ENCODE measurements at regions not wholly inside any gene's neighbourhood (a gene's known extent, or its start where the extent isn't known, plus 50 kb on each side); places are given as distances from the start of the nearest gene placed in this dataset.

DNA sequence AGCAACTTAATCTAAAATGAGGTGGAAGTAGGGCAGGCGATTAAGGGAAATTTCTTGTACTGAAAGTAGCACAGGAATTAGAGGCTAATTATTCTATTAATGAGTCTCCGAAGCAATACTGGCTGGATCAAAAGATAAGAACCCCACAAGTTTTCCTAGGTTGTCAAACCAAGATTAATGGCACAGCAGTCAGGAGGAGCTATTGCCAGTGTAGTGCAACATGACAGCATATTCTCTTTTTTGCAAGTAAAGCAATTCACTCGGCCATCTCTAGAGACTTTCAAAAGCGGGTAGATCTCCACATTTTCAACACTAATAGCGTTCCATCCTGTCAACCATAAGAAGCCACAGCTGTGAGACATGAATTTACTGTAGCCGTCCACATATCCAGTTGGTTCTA lies 81.2 kb downstream of the CYB561 start:
- no peak for DNase-seq (ENCODE audit: extremely low spot score)
- ChIA-PET CTCF (interaction anchor here (1.1 kb wide), 1 partner anchor 41 kb away, joined by 3 read pairs; no protein-coding TSS in a partner anchor), POLR2A (interaction anchor here (0.5 to 1.2 kb wide), 2 partner anchors 9 to 385 kb away, joined by 5 read pairs; no protein-coding TSS in a partner anchor)
- TF ChIP-seq ZNF384 (IDR thresholded peaks at IDR 0.05) (no peak), HDGF (IDR thresholded peaks at IDR 0.05; ENCODE audit: borderline replicate concordance) (no peak), FOXA1 (IDR thresholded peaks at IDR 0.05) (no peak), SP1 (IDR thresholded peaks at IDR 0.05) (no peak), L3MBTL2 (conservative IDR thresholded peaks at IDR 0.05) (no peak), FOXK2 (IDR thresholded peaks at IDR 0.05) (no peak), ELF4 (IDR thresholded peaks at IDR 0.05) (no peak), BHLHE40 (IDR thresholded peaks at IDR 0.05; ENCODE audit: borderline replicate concordance) (no peak), CTBP1 (IDR thresholded peaks at IDR 0.05; ENCODE audit: borderline replicate concordance) (no peak), TARDBP (IDR thresholded peaks at IDR 0.05) (no peak), ARNT (IDR thresholded peaks at IDR 0.05) (no peak), FOXM1 (IDR thresholded peaks at IDR 0.05; ENCODE audit: borderline replicate concordance) (no peak), LEF1 (IDR thresholded peaks at IDR 0.05; ENCODE audit: borderline replicate concordance) (no peak)
- TF ChIP-seq, protein P1, sequence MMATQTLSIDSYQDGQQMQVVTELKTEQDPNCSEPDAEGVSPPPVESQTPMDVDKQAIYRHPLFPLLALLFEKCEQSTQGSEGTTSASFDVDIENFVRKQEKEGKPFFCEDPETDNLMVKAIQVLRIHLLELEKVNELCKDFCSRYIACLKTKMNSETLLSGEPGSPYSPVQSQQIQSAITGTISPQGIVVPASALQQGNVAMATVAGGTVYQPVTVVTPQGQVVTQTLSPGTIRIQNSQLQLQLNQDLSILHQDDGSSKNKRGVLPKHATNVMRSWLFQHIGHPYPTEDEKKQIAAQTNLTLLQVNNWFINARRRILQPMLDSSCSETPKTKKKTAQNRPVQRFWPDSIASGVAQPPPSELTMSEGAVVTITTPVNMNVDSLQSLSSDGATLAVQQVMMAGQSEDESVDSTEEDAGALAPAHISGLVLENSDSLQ (IDR thresholded peaks at IDR 0.05) = no peak

DNA sequence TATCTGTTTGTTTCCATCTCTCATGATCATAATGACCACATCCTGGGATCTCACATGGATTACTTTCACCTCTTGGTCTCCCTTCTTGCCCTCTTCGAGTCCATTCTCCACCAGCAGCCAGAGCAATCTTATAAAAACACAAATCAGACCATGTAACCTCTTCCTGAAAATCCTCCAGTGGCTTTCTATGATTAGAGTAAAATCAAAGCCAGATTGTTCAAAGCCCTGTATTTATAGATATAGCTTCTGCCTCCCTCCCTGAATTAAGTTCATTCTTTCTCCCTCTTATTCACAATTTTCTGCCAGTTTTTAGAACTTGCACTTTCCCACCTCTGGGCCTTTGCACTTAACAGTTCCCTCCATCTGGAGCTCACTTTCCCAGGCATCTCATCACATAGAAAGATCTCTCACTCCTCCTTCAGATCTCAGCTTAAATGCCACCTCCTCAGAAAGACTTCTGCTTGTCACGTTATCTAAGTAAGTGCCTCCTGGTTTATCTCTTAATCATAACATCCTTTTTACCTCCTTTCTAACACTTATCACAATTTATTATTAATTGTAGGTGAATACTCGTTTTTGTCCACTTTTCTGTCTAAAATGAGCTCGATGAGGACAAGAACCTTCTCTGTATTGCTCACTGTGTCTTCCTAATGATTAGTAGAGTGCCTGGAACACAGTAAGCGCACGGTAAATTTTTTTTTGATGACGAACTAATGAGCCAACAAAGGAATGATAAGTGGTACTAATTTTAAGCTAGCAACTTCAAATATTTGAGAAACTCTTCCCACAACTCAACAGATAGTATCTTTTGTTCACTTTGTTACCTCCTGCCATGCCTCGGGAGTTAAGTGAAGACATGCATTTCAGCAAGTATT lies 80.5 kb downstream of the CYB561 start:
- ChIA-PET CTCF (no interaction called here), POLR2A (interaction anchor here (0.5 to 1.2 kb wide), 2 partner anchors 9 to 384 kb away, joined by 5 read pairs; no protein-coding TSS in a partner anchor)
- TF ChIP-seq HDGF (IDR thresholded peaks at IDR 0.05; ENCODE audit: borderline replicate concordance) = no peak
- TF ChIP-seq NFRKB (IDR thresholded peaks at IDR 0.05) = no peak
- TF ChIP-seq, protein P1 (IDR thresholded peaks at IDR 0.05) = no peak
- no peak for TF ChIP-seq FOXK2 (IDR thresholded peaks at IDR 0.05)
- TF ChIP-seq CTBP1 (IDR thresholded peaks at IDR 0.05; ENCODE audit: borderline replicate concordance) = no peak
- TF ChIP-seq TARDBP (IDR thresholded peaks at IDR 0.05) = no peak
- TF ChIP-seq ELF4 (IDR thresholded peaks at IDR 0.05) = no peak
- TF ChIP-seq SUZ12 (IDR thresholded peaks at IDR 0.05) = no peak
- TF ChIP-seq ARNT (IDR thresholded peaks at IDR 0.05) = no peak
- DNase-seq (ENCODE audit: extremely low spot score) = no peak

DNA sequence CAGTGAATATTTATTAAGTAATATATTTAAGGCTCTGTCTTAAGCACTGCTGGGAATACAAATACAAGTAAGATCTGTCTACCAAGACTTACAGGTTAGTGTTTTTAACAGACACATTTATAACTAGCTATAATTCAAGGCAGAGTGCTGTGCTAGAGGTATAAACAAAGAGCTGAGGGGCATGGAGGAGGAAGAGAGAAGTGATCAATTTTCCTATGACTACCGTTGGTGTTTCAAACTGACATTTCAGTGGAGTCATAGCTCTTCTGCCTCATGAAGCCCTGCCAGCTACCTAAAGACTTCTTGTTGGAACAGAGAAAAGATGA lies 79.9 kb downstream of the CYB561 start:
- CTCF ChIA-PET = no interaction called here
- POLR2A ChIA-PET = interaction anchor here (1.2 kb wide), 1 partner anchor 10 kb away, joined by 5 read pairs; no protein-coding TSS in a partner anchor
- no peak for DNase-seq (ENCODE audit: extremely low spot score)
- TF ChIP-seq SP1 (IDR thresholded peaks at IDR 0.05) (no peak), L3MBTL2 (conservative IDR thresholded peaks at IDR 0.05) (no peak), LEF1 (IDR thresholded peaks at IDR 0.05; ENCODE audit: borderline replicate concordance) (no peak), ELF4 (IDR thresholded peaks at IDR 0.05) (no peak), CTBP1 (IDR thresholded peaks at IDR 0.05; ENCODE audit: borderline replicate concordance) (no peak), BHLHE40 (IDR thresholded peaks at IDR 0.05; ENCODE audit: borderline replicate concordance) (no peak), FOXA1 (IDR thresholded peaks at IDR 0.05) (no peak), ZNF384 (IDR thresholded peaks at IDR 0.05) (no peak), SUZ12 (IDR thresholded peaks at IDR 0.05) (no peak), FOXK2 (IDR thresholded peaks at IDR 0.05) (no peak), HDGF (IDR thresholded peaks at IDR 0.05; ENCODE audit: borderline replicate concordance) (no peak), FOXM1 (IDR thresholded peaks at IDR 0.05; ENCODE audit: borderline replicate concordance) (no peak), ARNT (IDR thresholded peaks at IDR 0.05) (no peak), TARDBP (IDR thresholded peaks at IDR 0.05) (no peak), NFRKB (IDR thresholded peaks at IDR 0.05) (no peak)
- TF ChIP-seq, protein P1 (IDR thresholded peaks at IDR 0.05) = no peak

DNA sequence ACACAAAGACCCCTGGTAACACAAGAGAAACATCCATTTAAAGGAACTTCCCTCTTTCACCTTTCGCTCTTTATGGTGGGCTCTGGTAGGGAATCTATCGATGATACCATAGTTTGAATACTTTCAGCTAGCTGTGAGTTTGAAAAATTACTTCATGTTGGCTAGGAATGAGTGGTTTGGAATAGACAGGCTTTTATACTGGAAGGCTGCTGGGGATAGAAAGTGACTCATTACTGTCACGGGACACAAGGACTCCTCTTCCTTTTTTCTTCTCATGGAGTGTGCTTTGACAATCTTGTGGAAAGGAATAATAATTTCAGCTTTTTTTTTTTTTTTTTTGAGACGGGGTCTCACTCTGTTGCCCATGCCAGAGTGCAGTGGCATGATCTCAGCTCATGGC lies 76.9 kb downstream of the CYB561 start:
- ChIA-PET CTCF (interaction anchor here (1.1 kb wide), 1 partner anchor 23 kb away, joined by 3 read pairs; no protein-coding TSS in a partner anchor), POLR2A (no interaction called here)
- TF ChIP-seq, protein P1 (IDR thresholded peaks at IDR 0.05) = no peak
- TF ChIP-seq ARNT (IDR thresholded peaks at IDR 0.05) (no peak), ELF4 (IDR thresholded peaks at IDR 0.05) (no peak), SP1 (IDR thresholded peaks at IDR 0.05) (no peak), NFRKB (IDR thresholded peaks at IDR 0.05) (no peak), L3MBTL2 (conservative IDR thresholded peaks at IDR 0.05) (no peak), ZNF384 (IDR thresholded peaks at IDR 0.05) (no peak), FOXK2 (IDR thresholded peaks at IDR 0.05) (no peak), FOXA1 (IDR thresholded peaks at IDR 0.05) (no peak)
- no peak for DNase-seq (ENCODE audit: extremely low spot score)

DNA sequence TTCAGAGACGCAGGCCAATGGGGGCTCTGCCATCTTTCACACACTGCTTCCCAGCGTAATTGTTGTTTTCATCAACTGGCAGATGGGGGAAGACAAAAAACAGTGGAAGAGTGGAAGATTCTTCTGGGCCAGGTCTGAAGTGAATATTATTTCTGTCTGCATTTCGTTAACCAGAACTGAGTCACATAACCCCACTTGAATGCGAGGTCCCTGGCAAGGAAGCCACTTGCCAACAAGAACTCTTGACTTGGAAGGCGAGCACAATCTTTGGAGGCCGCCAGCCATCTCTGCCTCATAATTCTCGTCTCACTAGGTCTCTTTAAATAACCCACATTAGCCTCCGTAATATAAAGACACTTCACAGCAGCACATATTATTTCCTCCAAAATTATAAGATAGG lies 75.4 kb downstream of the CYB561 start:
- TF ChIP-seq ELF4 (IDR thresholded peaks at IDR 0.05) (no peak), SP1 (IDR thresholded peaks at IDR 0.05) (no peak), L3MBTL2 (conservative IDR thresholded peaks at IDR 0.05) (no peak), LEF1 (IDR thresholded peaks at IDR 0.05; ENCODE audit: borderline replicate concordance) (no peak), ZNF384 (IDR thresholded peaks at IDR 0.05) (no peak), SUZ12 (IDR thresholded peaks at IDR 0.05) (no peak), FOXM1 (IDR thresholded peaks at IDR 0.05; ENCODE audit: borderline replicate concordance) (no peak), BHLHE40 (IDR thresholded peaks at IDR 0.05; ENCODE audit: borderline replicate concordance) (no peak), CTBP1 (IDR thresholded peaks at IDR 0.05; ENCODE audit: borderline replicate concordance) (no peak), FOXK2 (IDR thresholded peaks at IDR 0.05) (no peak), ARNT (IDR thresholded peaks at IDR 0.05) (no peak), NFRKB (IDR thresholded peaks at IDR 0.05) (no peak), FOXA1 (IDR thresholded peaks at IDR 0.05) (no peak), HDGF (IDR thresholded peaks at IDR 0.05; ENCODE audit: borderline replicate concordance) (no peak), TARDBP (IDR thresholded peaks at IDR 0.05) (no peak)
- TF ChIP-seq, protein P1 (IDR thresholded peaks at IDR 0.05) = no peak
- DNase-seq (ENCODE audit: extremely low spot score) = no peak
- POLR2A ChIA-PET = no interaction called here
- CTCF ChIA-PET = no interaction called here

All from HEK293T (cell line).